GM12875 (cell line): ENCODE measurements at regions not wholly inside any gene's neighbourhood (a gene's known extent, or its start where the extent isn't known, plus 50 kb on each side); places are given as distances from the start of the nearest gene placed in this dataset.

Experiments
- H3K4me3 ChIP-seq: one replicate; pipeline ENCODE4 v1.5.1; 2011; ENCODE audit warnings: low read depth, low read length, control low read depth
- TF ChIP-seq, protein P1 (sequence below): IDR thresholded peaks from 2 replicates; pipeline ENCODE4 v1.5.1; 2011; ENCODE audit warnings: low read depth, mild to moderate bottlenecking, control low read depth, inconsistent platforms, low read length, moderate library complexity, borderline replicate concordance; ENCODE audit not compliant: insufficient read depth

DNA sequence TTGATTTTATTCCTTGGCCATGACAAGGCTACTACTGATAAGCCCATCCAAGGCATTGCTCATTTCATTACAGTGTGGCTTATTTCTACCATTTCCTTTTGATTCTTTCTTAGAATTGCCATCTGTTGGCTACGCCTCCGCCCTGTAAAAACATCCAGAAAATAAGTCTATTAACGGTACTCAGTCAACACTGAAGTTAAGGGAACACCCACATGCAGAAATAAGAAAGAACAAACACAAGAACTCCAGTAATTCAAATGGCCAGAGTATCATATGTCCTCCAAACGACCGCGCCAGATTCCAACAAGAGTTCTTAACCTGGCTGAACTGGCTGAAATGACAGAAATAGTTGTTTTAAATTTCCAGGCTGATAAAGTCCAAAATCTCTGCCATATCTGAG, 90.3 kb downstream of the CXXC4 start:
- no peak overlapping the region for H3K4me3 ChIP-seq
- TF ChIP-seq, protein P1, sequence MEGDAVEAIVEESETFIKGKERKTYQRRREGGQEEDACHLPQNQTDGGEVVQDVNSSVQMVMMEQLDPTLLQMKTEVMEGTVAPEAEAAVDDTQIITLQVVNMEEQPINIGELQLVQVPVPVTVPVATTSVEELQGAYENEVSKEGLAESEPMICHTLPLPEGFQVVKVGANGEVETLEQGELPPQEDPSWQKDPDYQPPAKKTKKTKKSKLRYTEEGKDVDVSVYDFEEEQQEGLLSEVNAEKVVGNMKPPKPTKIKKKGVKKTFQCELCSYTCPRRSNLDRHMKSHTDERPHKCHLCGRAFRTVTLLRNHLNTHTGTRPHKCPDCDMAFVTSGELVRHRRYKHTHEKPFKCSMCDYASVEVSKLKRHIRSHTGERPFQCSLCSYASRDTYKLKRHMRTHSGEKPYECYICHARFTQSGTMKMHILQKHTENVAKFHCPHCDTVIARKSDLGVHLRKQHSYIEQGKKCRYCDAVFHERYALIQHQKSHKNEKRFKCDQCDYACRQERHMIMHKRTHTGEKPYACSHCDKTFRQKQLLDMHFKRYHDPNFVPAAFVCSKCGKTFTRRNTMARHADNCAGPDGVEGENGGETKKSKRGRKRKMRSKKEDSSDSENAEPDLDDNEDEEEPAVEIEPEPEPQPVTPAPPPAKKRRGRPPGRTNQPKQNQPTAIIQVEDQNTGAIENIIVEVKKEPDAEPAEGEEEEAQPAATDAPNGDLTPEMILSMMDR = no peak

DNA sequence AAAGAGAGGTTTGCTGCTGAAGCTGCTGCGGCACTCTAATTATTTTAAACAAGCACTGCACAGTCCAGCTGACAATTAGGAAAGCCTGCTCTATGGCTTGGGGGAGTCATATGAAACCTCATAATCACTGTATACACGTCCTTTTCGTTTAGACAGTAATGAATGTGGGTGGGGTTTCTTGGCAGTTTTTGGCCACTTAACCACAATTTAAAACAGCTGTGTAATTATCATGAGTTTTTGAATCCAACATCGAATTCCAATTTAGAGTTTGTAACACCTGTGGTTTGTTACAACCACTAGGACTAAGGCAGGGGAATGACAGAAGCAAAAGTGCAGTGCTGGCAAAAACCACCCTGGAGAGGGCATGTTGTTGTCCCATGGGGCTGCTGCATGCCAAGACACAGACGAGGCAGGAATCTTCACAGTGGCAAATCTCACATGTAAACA, 99.5 kb downstream of the CXXC4 start:
- H3K4me3 ChIP-seq = no peak overlapping the region

DNA sequence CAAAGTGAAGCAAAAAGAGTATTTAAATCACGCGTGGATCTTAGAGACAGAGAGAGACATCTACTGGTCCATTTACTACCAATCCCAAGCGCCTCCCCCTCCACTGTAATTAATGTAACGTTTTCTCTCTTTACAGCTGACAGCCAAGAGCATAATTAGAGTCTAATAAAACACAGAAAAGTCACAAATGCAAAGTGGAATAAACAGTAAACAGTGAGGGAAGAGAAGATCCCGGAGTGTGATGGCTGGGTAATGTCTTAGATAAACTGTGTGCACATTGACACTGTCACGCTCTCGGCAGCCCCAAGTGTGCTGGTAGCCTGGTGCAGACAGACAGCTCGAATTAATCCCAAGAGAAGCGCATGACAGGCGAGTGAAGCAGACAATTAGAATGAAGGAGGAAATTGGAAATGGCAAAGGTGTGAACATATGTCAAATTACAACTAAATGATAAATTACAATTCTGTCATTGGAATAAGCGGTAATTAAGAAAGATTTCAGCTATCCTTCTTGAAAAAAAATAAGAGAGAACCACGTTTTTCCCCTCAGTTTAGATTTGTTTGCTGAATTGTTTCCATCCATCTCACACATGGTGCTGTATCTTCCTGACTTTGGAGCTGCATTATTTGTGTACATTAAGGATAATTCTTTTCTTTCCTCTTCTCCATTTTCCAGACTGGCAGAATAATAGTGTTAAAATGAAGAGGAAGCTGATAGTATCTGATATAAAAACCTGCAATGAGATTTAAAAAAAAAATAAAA, 100.1 kb downstream of the CXXC4 start:
- TF ChIP-seq, protein P1 = no peak
- H3K4me3 ChIP-seq = no peak overlapping the region

More for the DNA sequence above, 99.5 kb downstream of the CXXC4 start:
- TF ChIP-seq, protein P1 = no peak

DNA sequence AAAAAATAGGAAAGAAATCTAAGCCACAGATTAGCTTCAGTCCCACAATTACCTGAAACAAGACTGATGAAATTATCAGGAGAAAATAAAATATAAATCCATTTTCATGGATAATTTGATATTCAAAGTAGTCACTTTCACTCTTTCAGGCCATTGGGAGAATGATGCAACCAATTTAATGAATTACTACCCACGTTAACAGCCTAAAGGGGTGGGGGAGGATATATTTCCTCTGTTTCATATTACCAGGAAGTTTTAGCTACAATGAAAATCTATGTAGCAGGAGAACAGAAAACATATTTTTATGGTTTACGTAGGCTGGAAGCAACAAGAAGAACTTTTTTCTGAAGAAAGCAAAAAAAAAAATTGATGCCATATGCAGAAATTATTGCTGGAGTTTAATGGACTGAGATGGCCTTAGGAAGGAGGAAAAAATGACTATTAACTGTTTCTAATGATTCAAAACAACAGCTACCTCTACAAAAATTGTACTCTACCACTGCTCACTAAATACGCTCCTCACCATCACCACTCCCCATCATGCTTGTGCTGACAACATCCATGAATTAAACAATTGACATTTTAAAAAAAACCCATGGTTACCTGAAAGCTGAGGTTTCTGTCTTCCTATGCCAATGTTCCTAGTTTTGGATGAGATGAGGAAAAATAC, 100.9 kb downstream of the CXXC4 start:
- H3K4me3 ChIP-seq = no peak overlapping the region
- TF ChIP-seq, protein P1 = no peak

DNA sequence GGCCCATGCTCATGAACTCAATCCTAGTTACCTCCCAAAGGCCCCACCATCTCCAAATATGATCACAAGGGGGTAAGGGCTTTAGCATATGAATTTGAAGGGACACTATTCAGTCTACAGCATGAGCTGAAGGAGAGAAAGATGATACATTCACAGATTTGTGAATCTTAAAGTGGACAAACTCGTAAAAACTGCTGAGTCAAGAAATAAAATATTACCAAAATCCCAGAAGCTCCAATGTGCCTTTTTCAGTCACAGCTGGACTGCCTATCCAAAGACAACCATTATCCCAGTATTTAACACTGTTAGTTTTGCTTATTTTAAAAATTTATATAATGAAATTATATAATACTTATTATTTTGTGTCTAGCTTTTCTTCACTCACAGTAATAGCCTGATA, 109.0 kb downstream of the CXXC4 start:
- no peak overlapping the region for H3K4me3 ChIP-seq
- TF ChIP-seq, protein P1 = no peak

DNA sequence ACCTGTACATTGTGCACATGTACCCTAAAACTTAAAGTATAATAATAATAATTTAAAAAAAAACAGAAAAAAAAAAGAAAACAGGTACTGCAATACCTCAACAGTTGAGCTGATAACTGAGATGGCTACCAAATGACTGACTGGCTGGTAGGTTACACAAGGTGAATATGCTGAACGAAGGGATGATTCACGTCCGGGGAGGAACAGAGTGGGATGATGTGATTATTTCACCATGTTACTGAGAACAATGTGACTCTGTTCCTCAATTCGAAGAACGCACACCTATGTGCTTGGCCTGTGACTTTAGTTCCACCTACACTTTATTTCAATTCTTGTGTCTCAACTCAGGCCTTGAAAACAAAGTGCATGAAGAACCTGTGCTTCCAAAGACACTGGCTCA, 111.7 kb downstream of the CXXC4 start:
- H3K4me3 ChIP-seq = no peak overlapping the region
- TF ChIP-seq, protein P1 = no peak

DNA sequence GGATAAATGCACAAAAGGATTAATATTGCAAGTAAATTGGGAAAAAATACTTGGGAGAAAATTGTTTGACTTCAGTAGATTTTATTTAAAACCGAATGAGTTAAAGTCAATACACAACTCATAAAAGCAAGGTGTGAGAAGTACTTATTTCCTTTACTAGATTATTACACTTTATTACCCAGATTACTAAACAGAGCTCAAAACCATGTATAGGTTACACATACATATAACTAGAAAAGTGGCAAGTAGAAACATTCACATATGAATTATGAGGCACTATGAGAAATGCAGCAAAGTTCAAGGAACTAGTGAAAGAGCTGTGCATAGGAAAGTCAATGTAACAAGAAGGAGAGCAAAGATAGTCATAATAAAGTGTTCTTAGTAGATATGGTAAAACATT, 113.0 kb downstream of the CXXC4 start:
- TF ChIP-seq, protein P1 = no peak
- no peak overlapping the region for H3K4me3 ChIP-seq
